Glutamatergic neuron (in vitro differentiated cells): ENCODE measurements at regions not wholly inside any gene's neighbourhood (a gene's known extent, or its start where the extent isn't known, plus 50 kb on each side); places are given as distances from the start of the nearest gene placed in this dataset.
A peak's percentile ranks its signal among the peaks of the same experiment; 100 is the strongest.

Experiments
- DNase-seq: peaks from one replicate; pipeline ENCODE4 v3.0.0; 2022
- H3K27ac Mint-ChIP-seq: one replicate; pipeline ENCODE4 v1.8.0; 2020; ENCODE audit warnings: mild to moderate bottlenecking, mixed read lengths, inconsistent platforms; ENCODE audit not compliant: unreplicated experiment
- H3K27me3 Mint-ChIP-seq: one replicate; pipeline ENCODE4 v1.8.0; 2020; ENCODE audit warnings: mild to moderate bottlenecking, moderate library complexity, mixed read lengths, inconsistent platforms; ENCODE audit not compliant: unreplicated experiment
- H3K36me3 Mint-ChIP-seq: one replicate; pipeline ENCODE4 v1.8.0; 2020; ENCODE audit warnings: mild to moderate bottlenecking, mixed read lengths, inconsistent platforms; ENCODE audit not compliant: unreplicated experiment
- H3K4me1 Mint-ChIP-seq: one replicate; pipeline ENCODE4 v1.8.0; 2020; ENCODE audit warnings: mild to moderate bottlenecking, low read depth, mixed read lengths, inconsistent platforms; ENCODE audit not compliant: unreplicated experiment
- H3K4me3 Mint-ChIP-seq: one replicate; pipeline ENCODE4 v1.8.0; 2020; ENCODE audit warnings: mild to moderate bottlenecking, mixed read lengths, inconsistent platforms; ENCODE audit not compliant: unreplicated experiment
- H3K9me3 Mint-ChIP-seq: one replicate; pipeline ENCODE4 v1.8.0; 2020; ENCODE audit warnings: mild to moderate bottlenecking, moderate library complexity, mixed read lengths, inconsistent platforms; ENCODE audit not compliant: unreplicated experiment
- CTCF ChIP-seq: fragments of 200-600 bp; sonication (generic); IDR thresholded peaks from one replicate; pipeline ENCODE4 v1.5.0; 2021; ENCODE audit not compliant: partially characterized antibody, unreplicated experiment

GRCh38 chr1:230540421-230541155 lies 101.7 kb upstream of the COG2 start:
- DNase-seq = no peak
- Mint-ChIP-seq H3K27me3 (peaks cover 3% of the 10 kb centered on the region), H3K27ac (no peak overlapping the region), H3K4me1 (peaks cover 4% of the 10 kb centered on the region), H3K9me3 (peaks cover 2% of the 10 kb centered on the region), H3K36me3 (no peaks in the 10 kb centered on the region), H3K4me3 (no peak overlapping the region)
- TF ChIP-seq CTCF = no peak

GRCh38 chr1:230537456-230537855 lies 104.8 kb upstream of the COG2 start:
- H3K9me3 Mint-ChIP-seq = peaks cover 1% of the 10 kb centered on the region
- H3K4me3 Mint-ChIP-seq = no peak overlapping the region
- peaks cover 4% of the 10 kb centered on the region for H3K4me1 Mint-ChIP-seq
- H3K27ac Mint-ChIP-seq = no peak overlapping the region
- no peaks in the 10 kb centered on the region for H3K27me3 Mint-ChIP-seq
- peaks cover 8% of the 10 kb centered on the region for H3K36me3 Mint-ChIP-seq
- no peak for TF ChIP-seq CTCF
- no peak for DNase-seq

GRCh38 chr1:230536641-230537155 lies 105.6 kb upstream of the COG2 start:
- no peak for TF ChIP-seq CTCF
- peaks cover 8% of the 10 kb centered on the region for H3K36me3 Mint-ChIP-seq
- peaks cover 4% of the 10 kb centered on the region for H3K4me1 Mint-ChIP-seq
- no peaks in the 10 kb centered on the region for H3K27me3 Mint-ChIP-seq
- H3K4me3 Mint-ChIP-seq = no peak overlapping the region
- peak overlapping the region; percentile 40 for H3K27ac Mint-ChIP-seq
- DNase-seq = no peak
- H3K9me3 Mint-ChIP-seq = peaks cover 1% of the 10 kb centered on the region

- no peak for TF ChIP-seq CTCF
Measured at GRCh38 chr1:230534224-230534623, 108.1 kb upstream of the COG2 start.

GRCh38 chr1:230531103-230531502 lies 105.0 kb upstream of the PGBD5 start:
- peaks cover under 1% of the 10 kb centered on the region for H3K4me1 Mint-ChIP-seq

More at GRCh38 chr1:230534224-230534623, 108.1 kb upstream of the COG2 start:
- no peak for DNase-seq
- Mint-ChIP-seq H3K4me3 (no peak overlapping the region), H3K9me3 (peaks cover 3% of the 10 kb centered on the region), H3K4me1 (peaks cover 4% of the 10 kb centered on the region), H3K36me3 (peaks cover 20% of the 10 kb centered on the region), H3K27me3 (no peaks in the 10 kb centered on the region), H3K27ac (no peak overlapping the region)

More at GRCh38 chr1:230531103-230531502, 105.0 kb upstream of the PGBD5 start:
- TF ChIP-seq CTCF = no peak
- Mint-ChIP-seq H3K9me3 (peaks cover 3% of the 10 kb centered on the region), H3K27ac (no peak overlapping the region), H3K36me3 (peaks cover 20% of the 10 kb centered on the region), H3K4me3 (no peak overlapping the region), H3K27me3 (no peaks in the 10 kb centered on the region)
- no peak for DNase-seq
